Fibroblast of villous mesenchyme (primary cell): ENCODE measurements at regions not wholly inside any gene's neighbourhood (a gene's known extent, or its start where the extent isn't known, plus 50 kb on each side); places are given as distances from the start of the nearest gene placed in this dataset.

Experiments
- DNase-seq: peaks from one replicate; pipeline ENCODE4 v3.0.0-alpha.2; 2010; ENCODE audit warnings: low read depth
- H3K4me3 ChIP-seq: 2 replicates; pipeline ENCODE4 v1.5.1; 2011; ENCODE audit warnings: low read depth, mild to moderate bottlenecking, low read length
- TF ChIP-seq, protein P1 (sequence below): IDR thresholded peaks from 2 replicates; pipeline ENCODE4 v1.5.1; 2012; ENCODE audit warnings: low read depth, mild to moderate bottlenecking, low read length; ENCODE audit not compliant: insufficient read depth

DNA sequence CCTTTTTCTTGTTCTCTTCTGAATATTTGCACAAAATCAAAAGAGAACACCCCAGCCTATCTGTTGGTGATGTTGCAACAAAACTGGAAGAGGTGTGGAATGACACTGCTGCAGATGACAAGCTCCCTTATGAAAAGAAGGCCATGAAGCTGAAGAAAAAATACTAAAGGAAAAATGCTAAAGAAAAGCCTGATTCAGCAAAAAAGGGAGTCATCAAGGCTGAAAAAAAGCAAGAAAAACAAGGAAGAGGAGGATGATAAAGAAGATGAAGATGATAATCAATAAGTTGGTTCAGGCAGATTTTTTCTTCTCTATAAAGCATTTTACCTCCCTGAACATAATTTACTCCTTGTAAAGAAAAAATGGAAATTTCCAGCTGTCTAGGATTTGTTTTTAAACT lies 1538.8 kb downstream of the RPA4 start:
- TF ChIP-seq, protein P1, sequence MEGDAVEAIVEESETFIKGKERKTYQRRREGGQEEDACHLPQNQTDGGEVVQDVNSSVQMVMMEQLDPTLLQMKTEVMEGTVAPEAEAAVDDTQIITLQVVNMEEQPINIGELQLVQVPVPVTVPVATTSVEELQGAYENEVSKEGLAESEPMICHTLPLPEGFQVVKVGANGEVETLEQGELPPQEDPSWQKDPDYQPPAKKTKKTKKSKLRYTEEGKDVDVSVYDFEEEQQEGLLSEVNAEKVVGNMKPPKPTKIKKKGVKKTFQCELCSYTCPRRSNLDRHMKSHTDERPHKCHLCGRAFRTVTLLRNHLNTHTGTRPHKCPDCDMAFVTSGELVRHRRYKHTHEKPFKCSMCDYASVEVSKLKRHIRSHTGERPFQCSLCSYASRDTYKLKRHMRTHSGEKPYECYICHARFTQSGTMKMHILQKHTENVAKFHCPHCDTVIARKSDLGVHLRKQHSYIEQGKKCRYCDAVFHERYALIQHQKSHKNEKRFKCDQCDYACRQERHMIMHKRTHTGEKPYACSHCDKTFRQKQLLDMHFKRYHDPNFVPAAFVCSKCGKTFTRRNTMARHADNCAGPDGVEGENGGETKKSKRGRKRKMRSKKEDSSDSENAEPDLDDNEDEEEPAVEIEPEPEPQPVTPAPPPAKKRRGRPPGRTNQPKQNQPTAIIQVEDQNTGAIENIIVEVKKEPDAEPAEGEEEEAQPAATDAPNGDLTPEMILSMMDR: no peak
- H3K4me3 ChIP-seq: no peak overlapping the region
- DNase-seq: no peak

DNA sequence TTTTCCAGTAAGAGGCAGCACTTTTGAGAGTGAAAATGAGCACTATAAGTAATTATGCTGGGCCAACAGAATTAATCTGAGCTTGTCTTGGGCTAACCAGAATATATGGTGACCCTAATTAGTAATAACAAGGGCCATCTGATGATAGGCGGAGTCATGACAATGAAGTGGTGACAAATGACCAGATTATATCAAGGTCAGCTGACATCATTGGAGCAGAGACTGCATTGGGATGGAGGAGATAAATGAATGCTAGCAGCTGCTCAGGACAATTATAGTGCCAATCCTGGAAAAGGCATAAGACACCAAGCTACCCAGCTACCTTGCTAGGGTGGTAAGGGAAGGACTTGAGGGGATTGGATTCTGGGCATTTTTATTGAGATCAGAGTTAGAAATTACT lies 1548.7 kb downstream of the RPA4 start:
- no peak overlapping the region for H3K4me3 ChIP-seq
- no peak for DNase-seq
- TF ChIP-seq, protein P1: no peak

DNA sequence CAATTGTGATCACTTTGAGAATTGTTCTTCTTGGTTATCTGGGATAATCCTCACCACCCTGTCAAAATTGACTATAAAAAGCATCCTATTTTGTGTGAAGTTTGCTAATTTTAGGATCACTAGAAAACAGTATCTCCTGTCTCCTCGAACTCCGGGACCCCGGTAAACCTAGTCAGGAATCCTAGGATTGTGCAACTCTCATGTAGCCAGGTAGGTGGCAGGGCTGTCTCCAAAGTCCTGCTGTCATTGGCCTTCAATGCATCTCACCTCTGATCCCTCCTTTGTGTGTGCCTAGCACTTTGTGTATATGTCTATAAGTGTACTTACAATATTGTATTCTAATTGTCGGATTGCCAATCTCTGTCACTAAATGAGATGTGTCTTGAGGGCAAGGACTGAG lies 1564.8 kb downstream of the RPA4 start:
- TF ChIP-seq, protein P1: no peak
- H3K4me3 ChIP-seq: no peak overlapping the region
- no peak for DNase-seq

DNA sequence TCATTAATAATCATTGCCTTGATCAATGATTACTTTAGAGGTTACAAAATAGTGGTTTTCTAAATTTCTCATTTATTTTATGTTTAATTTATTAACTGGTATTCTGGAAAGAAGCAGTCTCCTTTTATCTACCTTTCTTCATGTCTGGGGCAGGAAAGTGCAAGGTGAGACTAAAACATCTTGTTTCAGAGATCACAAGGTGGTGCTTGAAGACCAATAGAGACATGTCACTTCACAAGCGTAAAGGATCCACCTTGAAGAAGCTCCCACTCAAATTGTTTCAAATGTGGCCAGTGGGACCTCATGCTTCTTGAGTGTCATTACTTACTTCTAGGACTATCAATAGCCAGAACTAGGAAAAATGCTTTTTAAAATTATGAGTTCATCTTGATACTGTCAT lies 1568.7 kb downstream of the RPA4 start:
- no peak for DNase-seq
- TF ChIP-seq, protein P1: no peak
- H3K4me3 ChIP-seq: no peak overlapping the region

DNA sequence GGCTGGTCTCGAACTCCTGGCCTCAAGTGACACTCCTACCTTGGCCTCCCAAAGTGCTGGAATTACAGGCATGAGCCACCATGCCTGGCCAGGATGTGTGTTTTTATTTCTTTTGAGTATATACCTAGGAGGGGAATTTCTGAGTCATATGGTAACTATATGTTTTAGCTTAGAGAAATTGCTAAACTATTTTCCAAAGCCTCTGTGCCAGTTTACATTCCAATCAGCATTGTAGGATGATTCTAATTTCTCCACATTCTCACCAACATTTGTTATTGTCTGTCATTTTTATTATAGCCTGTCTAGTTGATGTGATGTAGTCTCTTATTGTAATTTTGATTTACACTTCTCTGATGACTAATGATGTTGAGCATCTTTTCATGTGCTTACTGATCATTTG lies 1576.0 kb downstream of the RPA4 start:
- H3K4me3 ChIP-seq: no peak overlapping the region
- TF ChIP-seq, protein P1: no peak

DNA sequence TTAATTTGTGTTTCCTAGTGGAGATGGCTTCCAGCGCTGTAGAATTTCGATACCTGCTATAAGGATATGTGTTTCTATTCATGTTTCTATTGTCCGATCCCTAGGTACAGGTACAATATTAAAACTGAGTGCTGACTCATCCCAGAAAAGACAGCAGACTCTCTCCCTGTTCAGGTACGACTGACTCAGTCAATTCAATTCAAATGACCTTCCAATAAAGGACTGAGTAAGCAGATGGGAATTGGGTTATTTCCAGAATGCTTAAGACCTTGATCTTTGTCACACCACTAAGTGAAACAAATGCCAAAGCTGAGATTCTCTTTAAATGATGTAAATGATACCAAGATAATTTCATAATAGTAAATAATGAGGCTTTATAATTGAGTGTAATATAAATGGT lies 1596.9 kb downstream of the RPA4 start:
- no peak for DNase-seq
- TF ChIP-seq, protein P1: no peak
- no peak overlapping the region for H3K4me3 ChIP-seq

More for the DNA sequence above, 1576.0 kb downstream of the RPA4 start:
- DNase-seq: no peak

DNA sequence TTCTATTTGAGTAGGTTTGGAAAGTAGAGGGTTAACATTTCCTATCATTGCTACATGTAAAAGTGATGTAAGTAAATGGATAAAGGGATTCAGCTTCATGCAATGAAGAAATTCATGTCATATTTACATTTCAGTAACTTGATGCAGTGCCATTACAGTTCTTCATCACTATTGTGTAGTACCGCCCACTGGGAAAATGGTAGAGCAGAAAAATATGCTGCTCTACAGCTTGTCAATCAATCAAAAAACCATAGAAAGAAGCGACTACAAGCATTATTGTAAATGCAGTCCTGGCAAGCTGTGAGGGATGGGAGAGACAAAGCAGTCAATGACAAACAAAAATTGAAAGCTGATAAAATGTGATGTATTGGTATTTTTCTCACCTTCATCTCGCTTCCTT lies 1597.9 kb downstream of the RPA4 start:
- H3K4me3 ChIP-seq: no peak overlapping the region
- DNase-seq: no peak
- TF ChIP-seq, protein P1: no peak
